ENCODE measurements at regions not wholly inside any gene's neighbourhood (a gene's known extent, or its start where the extent isn't known, plus 50 kb on each side); places are given as distances from the start of the nearest gene placed in this dataset.

DNA sequence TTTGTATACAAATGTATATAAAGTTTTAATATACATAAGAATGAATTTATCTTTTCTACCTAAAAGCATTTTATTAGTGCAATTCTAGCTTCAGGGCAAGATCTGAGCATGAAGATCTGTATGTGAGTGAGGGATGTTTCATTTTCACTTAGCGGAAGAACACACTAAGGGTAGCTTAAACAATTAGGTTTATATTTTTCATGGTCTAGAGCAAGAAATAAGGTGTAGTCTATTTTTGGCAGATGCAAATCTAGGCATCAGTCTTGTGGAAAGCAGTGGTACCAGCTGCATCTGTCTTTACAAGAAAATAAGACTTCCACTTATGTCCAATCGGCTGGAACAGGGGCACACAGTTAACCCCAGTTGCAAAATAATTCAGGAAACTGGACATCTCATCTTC, 433.3 kb downstream of the ADAM29 start:
- TF ChIP-seq EP300 (IDR thresholded peaks at IDR 0.05): no peak
- TF ChIP-seq, protein P1, sequence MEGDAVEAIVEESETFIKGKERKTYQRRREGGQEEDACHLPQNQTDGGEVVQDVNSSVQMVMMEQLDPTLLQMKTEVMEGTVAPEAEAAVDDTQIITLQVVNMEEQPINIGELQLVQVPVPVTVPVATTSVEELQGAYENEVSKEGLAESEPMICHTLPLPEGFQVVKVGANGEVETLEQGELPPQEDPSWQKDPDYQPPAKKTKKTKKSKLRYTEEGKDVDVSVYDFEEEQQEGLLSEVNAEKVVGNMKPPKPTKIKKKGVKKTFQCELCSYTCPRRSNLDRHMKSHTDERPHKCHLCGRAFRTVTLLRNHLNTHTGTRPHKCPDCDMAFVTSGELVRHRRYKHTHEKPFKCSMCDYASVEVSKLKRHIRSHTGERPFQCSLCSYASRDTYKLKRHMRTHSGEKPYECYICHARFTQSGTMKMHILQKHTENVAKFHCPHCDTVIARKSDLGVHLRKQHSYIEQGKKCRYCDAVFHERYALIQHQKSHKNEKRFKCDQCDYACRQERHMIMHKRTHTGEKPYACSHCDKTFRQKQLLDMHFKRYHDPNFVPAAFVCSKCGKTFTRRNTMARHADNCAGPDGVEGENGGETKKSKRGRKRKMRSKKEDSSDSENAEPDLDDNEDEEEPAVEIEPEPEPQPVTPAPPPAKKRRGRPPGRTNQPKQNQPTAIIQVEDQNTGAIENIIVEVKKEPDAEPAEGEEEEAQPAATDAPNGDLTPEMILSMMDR (IDR thresholded peaks at IDR 0.05): no peak
